ENCODE measurements at regions not wholly inside any gene's neighbourhood (a gene's known extent, or its start where the extent isn't known, plus 50 kb on each side); places are given as distances from the start of the nearest gene placed in this dataset.

- no peak overlapping the region for H3K9ac ChIP-seq (ENCODE audit: extremely low read depth, insufficient read length, low read length)
- H3K27me3 Mint-ChIP-seq (ENCODE audit: low read depth): peaks cover 20% of the 10 kb centered on the region
- H3K36me3 Mint-ChIP-seq (ENCODE audit: insufficient read depth in 1 of 3, low read depth in 3 of 3): no peaks in the 10 kb centered on the region
- no peak overlapping the region for H2BK5ac ChIP-seq (ENCODE audit: insufficient read length, low read length)
- H3K27ac Mint-ChIP-seq: no peak overlapping the region
- H3K56ac ChIP-seq (ENCODE audit: insufficient read length, low read depth, low read length): no peak overlapping the region
- H2AFZ ChIP-seq (ENCODE audit: low read length): no peak overlapping the region
- no peak overlapping the region for H2AK5ac ChIP-seq (ENCODE audit: insufficient read length, low read length)
- no peak overlapping the region for H3K14ac ChIP-seq (ENCODE audit: insufficient read depth, low read length)
- H3K4me1 Mint-ChIP-seq: no peaks in the 10 kb centered on the region
- H3K4me2 ChIP-seq (ENCODE audit: insufficient read depth, insufficient read length, low read length): no peak overlapping the region
- no peak overlapping the region for H2BK20ac ChIP-seq (ENCODE audit: low read depth, low read length, poor library complexity, severe bottlenecking)
- H4K91ac ChIP-seq (ENCODE audit: insufficient read length, low read depth, low read length): no peak overlapping the region
- no peak overlapping the region for H2BK15ac ChIP-seq (ENCODE audit: low read depth, low read length)
- no peak overlapping the region for H2BK120ac ChIP-seq (ENCODE audit: low read depth, low read length, poor library complexity, severe bottlenecking)
- no peak overlapping the region for H4K5ac ChIP-seq (ENCODE audit: insufficient read length, low read depth, low read length)
- no peak overlapping the region for H2BK12ac ChIP-seq (ENCODE audit: insufficient read length, low read depth, low read length)
- H3K79me2 ChIP-seq (ENCODE audit: insufficient read depth, low read length): no peaks in the 10 kb centered on the region
- H4K20me1 ChIP-seq (ENCODE audit: control insufficient read depth, insufficient read depth, insufficient read length): no peaks in the 10 kb centered on the region
- TF ChIP-seq CTCF (conservative IDR thresholded peaks at IDR 0.05): no peak
- H3K9me3 ChIP-seq (ENCODE audit: control insufficient read depth, low read depth, low read length): no peaks in the 10 kb centered on the region
- no peaks in the 10 kb centered on the region for H3K27me3 ChIP-seq (ENCODE audit: insufficient read depth, low read length)
- no peak overlapping the region for H3K4ac ChIP-seq (ENCODE audit: low read depth, low read length)
- H3K23ac ChIP-seq (ENCODE audit: insufficient read length, low read depth, low read length): no peak overlapping the region
- no peak overlapping the region for H3K27ac ChIP-seq (ENCODE audit: insufficient read length, low read depth, low read length)
- H4K8ac ChIP-seq (replicated peaks; ENCODE audit: insufficient read length, low read depth, low read length): no peak overlapping the region
- no peak overlapping the region for H3K18ac ChIP-seq (ENCODE audit: insufficient read length, low read depth, low read length)
- no peak overlapping the region for H3K4me3 Mint-ChIP-seq
- no CpG with 5 or more reads among the region's 2 CpGs for WGBS (ENCODE audit: extremely low coverage, insufficient read length, low lambda C conversion rate)
- H3K79me1 ChIP-seq (ENCODE audit: insufficient read depth, low read depth, low read length, poor library complexity, severe bottlenecking): no peaks in the 10 kb centered on the region
- no peaks in the 10 kb centered on the region for H3K4me1 ChIP-seq (ENCODE audit: insufficient read depth, low read length)
- no peak overlapping the region for H3T11ph ChIP-seq (ENCODE audit: low read length)
- H3K23me2 ChIP-seq (ENCODE audit: insufficient read length, low read depth, low read length, poor library complexity, severe bottlenecking): no peaks in the 10 kb centered on the region
- no peak for DNase-seq
- H3K9me3 Mint-ChIP-seq: no peaks in the 10 kb centered on the region
Measured at GRCh38 chr12:53860426-53861345, 77.9 kb upstream of the HOXC13 start.
